ENCODE measurements at regions not wholly inside any gene's neighbourhood (a gene's known extent, or its start where the extent isn't known, plus 50 kb on each side); places are given as distances from the start of the nearest gene placed in this dataset.

DNA sequence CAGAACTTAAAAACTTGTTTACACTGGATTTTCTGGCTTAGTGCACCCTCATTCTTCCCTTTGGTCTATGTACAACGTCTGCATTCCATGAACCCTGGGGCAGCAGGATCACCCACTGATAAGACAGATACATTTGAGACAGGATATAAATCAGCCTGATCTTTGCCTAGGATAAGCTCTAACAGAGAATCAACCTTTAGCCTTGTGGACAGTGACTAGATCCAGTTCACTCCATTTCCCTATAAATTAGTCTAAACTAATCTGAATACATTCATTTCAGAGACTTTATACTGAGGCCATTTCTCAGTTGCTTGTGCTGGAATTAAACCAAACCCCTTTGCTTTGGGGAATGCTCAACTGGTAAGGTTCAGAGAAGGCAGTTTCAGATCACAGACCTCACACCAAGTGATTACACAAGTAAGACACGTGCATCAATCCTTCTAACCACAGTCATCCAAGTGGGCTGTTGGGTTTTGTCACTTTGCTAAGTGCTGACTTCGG, 639.8 kb upstream of the FZD8 start:
- ChIA-PET CTCF (ENCODE audit: partially characterized antibody) (no interaction called here), POLR2A (ENCODE audit: partially characterized antibody) (no interaction called here)
- Histone ChIP-seq H4K5ac (ENCODE audit: insufficient read length, low read depth, low read length) (no peak overlapping the region), H4K91ac (replicated peaks; ENCODE audit: insufficient read length, low read length) (no peak overlapping the region), H3K79me2 (ENCODE audit: control insufficient read depth in 1 of 2, insufficient read depth in 2 of 2, low read length in 2 of 2) (no peaks in the 10 kb centered on the region), H4K8ac (ENCODE audit: extremely low read depth, insufficient read depth, low read length) (no peak overlapping the region), H4K20me1 (replicated peaks in 1 of 2; ENCODE audit: control insufficient read depth in 1 of 2, insufficient read depth in 2 of 2, low read length in 2 of 2) (no peaks in the 10 kb centered on the region), H3K23ac (ENCODE audit: insufficient read length) (no peak overlapping the region), H3K27ac (ENCODE audit: low read depth, low read length) (no peak overlapping the region), H3K27me3 (replicated peaks in 1 of 4; ENCODE audit: control insufficient read depth in 3 of 4, extremely low read depth in 1 of 4, insufficient read depth in 3 of 4, low read length in 3 of 4) (no peaks in the 10 kb centered on the region), H3K9ac (replicated peaks in 1 of 4; ENCODE audit: extremely low read depth in 1 of 4, low read depth in 3 of 4, low read length in 3 of 4) (no peak overlapping the region), H2BK120ac (replicated peaks; ENCODE audit: low read depth, low read length) (no peak overlapping the region), H2AFZ (ENCODE audit: low read length) (no peak overlapping the region), H3K4me1 (replicated peaks in 1 of 4; ENCODE audit: control insufficient read depth in 3 of 4, insufficient read depth in 4 of 4, low read length in 3 of 4) (no peaks in the 10 kb centered on the region), H3K4ac (replicated peaks; ENCODE audit: insufficient read length, low read depth, low read length) (no peak overlapping the region), H3K79me1 (ENCODE audit: low read depth, low read length) (no peaks in the 10 kb centered on the region), H2BK12ac (ENCODE audit: low read depth, low read length) (no peak overlapping the region), H3K14ac (ENCODE audit: insufficient read length) (no peak overlapping the region), H3K36me3 (ENCODE audit: control insufficient read depth in 2 of 4, insufficient read depth in 4 of 4, low read length in 3 of 4) (no peaks in the 10 kb centered on the region; a peak in 1 of 8 replicates), H2BK20ac (ENCODE audit: low read length) (no peak overlapping the region), H3K4me2 (ENCODE audit: insufficient read depth in 1 of 2, low read depth in 2 of 2, low read length in 2 of 2) (no peak overlapping the region), H2BK5ac (ENCODE audit: low read depth, low read length) (no peak overlapping the region), H3K9me3 (ENCODE audit: insufficient read depth in 2 of 2, low read depth in 1 of 2, low read length in 1 of 2) (no peaks in the 10 kb centered on the region), H2BK15ac (ENCODE audit: low read length) (no peak overlapping the region), H3K23me2 (ENCODE audit: low read depth, low read length) (no peaks in the 10 kb centered on the region), H3K18ac (ENCODE audit: extremely low read depth, low read length) (no peak overlapping the region), H3K4me3 (ENCODE audit: extremely low read depth in 1 of 4, insufficient read depth in 2 of 4, low read depth in 3 of 4, low read length in 4 of 4) (no peak overlapping the region), H3K56ac (replicated peaks; ENCODE audit: insufficient read length, low read depth, low read length) (no peak overlapping the region), H2AK5ac (ENCODE audit: low read depth, low read length) (no peak overlapping the region)
- no peak for FAIRE-seq
- 84% methylated on average over 3 of the region's 3 CpGs; no CpG with 5 or more reads in 1 of the 2 experiments for WGBS, 2 experiments (ENCODE audit: extremely low coverage in 1 of 2, insufficient coverage in 1 of 2, insufficient read length in 1 of 2, insufficient replicate concordance in 2 of 2, low coverage in 1 of 2, low lambda C conversion rate in 2 of 2, missing lambda C conversion rate in 1 of 2)
- TF ChIP-seq SP4 (IDR thresholded peaks at IDR 0.05; ENCODE audit: low read length) (no peak), HDAC2 (IDR thresholded peaks at IDR 0.05; ENCODE audit: borderline replicate concordance in 1 of 2, low read depth in 2 of 2, low read length in 2 of 2) (no peak), JUND (IDR thresholded peaks at IDR 0.05; ENCODE audit: low read length) (no peak), HDAC6 (IDR thresholded peaks at IDR 0.05; ENCODE audit: low read depth, low read length) (no peak), CHD2 (IDR thresholded peaks at IDR 0.05; ENCODE audit: low read length) (no peak), SP1 (IDR thresholded peaks at IDR 0.05; ENCODE audit: low read depth, low read length) (no peak), SIN3A (conservative IDR thresholded peaks at IDR 0.05 in 1 of 2, IDR thresholded peaks at IDR 0.05 in 1 of 2; ENCODE audit: low read depth in 1 of 2, low read length in 2 of 2) (no peak), POLR2A (IDR thresholded peaks at IDR 0.05; ENCODE audit: control extremely low read depth in 1 of 2, low read depth in 2 of 2, low read length in 2 of 2) (no peak), GABPA (IDR thresholded peaks at IDR 0.05; ENCODE audit: borderline replicate concordance, insufficient read depth, low read length) (no peak)
- no peak for DNase-seq (ENCODE audit: low read depth in 1 of 2, low spot score in 2 of 2)
